ENCODE measurements at regions not wholly inside any gene's neighbourhood (a gene's known extent, or its start where the extent isn't known, plus 50 kb on each side); places are given as distances from the start of the nearest gene placed in this dataset.

DNA sequence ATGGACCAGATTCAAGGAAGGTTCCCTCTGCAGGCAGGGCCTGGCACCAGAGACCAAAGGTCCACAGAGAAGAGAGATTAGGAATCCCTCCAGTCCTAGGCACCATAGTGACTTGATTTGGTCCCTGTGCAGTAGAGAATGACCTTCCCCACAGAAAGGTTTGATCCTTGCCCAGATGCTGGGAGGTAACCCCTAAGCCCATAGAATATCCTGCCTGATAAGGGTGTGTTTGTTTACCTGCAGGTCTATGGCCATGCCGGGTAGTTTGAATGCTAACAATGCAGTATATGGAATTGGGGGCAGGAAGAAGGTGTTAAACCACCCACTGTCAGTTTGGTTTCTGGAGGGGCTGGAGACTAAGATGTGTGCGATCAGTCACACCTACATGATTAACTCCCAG lies 57.1 kb upstream of the NFASC start:
- TF ChIP-seq, protein P1, sequence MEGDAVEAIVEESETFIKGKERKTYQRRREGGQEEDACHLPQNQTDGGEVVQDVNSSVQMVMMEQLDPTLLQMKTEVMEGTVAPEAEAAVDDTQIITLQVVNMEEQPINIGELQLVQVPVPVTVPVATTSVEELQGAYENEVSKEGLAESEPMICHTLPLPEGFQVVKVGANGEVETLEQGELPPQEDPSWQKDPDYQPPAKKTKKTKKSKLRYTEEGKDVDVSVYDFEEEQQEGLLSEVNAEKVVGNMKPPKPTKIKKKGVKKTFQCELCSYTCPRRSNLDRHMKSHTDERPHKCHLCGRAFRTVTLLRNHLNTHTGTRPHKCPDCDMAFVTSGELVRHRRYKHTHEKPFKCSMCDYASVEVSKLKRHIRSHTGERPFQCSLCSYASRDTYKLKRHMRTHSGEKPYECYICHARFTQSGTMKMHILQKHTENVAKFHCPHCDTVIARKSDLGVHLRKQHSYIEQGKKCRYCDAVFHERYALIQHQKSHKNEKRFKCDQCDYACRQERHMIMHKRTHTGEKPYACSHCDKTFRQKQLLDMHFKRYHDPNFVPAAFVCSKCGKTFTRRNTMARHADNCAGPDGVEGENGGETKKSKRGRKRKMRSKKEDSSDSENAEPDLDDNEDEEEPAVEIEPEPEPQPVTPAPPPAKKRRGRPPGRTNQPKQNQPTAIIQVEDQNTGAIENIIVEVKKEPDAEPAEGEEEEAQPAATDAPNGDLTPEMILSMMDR (IDR thresholded peaks at IDR 0.05; ENCODE audit: poor library complexity), result no peak
- no peak for TF ChIP-seq EZH2phosphoT487 (IDR thresholded peaks at IDR 0.05; ENCODE audit: low read depth, severe bottlenecking, unreplicated experiment)

All from hepatocyte (in vitro differentiated cells).